ENCODE measurements at regions not wholly inside any gene's neighbourhood (a gene's known extent, or its start where the extent isn't known, plus 50 kb on each side); places are given as distances from the start of the nearest gene placed in this dataset.
A peak's percentile ranks its signal among the peaks of the same experiment; 100 is the strongest.

DNA sequence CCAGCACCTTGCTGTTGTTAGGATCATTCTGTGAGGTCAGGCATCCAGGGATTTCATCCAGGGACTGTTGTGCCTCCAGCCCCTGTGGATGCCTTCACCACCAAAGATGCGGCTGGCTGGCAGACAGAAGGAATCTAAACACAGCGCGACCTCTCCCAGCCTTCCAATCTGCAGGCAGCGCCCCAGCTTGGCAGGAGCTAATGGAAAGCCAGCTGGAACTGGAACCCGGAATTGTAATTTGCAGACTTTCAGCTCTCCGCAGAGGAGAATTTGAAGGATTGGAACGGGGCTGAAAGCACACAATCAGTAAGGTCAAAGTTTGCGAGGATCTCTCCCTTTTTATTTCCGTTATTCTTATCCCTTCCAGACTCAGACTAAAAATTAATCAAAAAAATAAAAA, 127.8 kb downstream of the TRIB2 start:
- no peak for TF ChIP-seq POLR2A (IDR thresholded peaks at IDR 0.05; ENCODE audit: low read depth, low read length)
- no peak for DNase-seq (ENCODE audit: insufficient read length, low spot score)
- no peak for FAIRE-seq

- FAIRE-seq (no peak), DNase-seq (ENCODE audit: insufficient read length, low spot score) (no peak)
- TF ChIP-seq POLR2A (IDR thresholded peaks at IDR 0.05; ENCODE audit: low read depth, low read length): no peak
Observed at GRCh38 chr2:12847694-12848575, 131.2 kb downstream of the TRIB2 start.

- TF ChIP-seq POLR2A (IDR thresholded peaks at IDR 0.05; ENCODE audit: low read depth, low read length): no peak
- DNase-seq (ENCODE audit: insufficient read length, low spot score) (no peak), FAIRE-seq (no peak)
Observed at GRCh38 chr2:12852135-12852534, 135.4 kb downstream of the TRIB2 start.

DNA sequence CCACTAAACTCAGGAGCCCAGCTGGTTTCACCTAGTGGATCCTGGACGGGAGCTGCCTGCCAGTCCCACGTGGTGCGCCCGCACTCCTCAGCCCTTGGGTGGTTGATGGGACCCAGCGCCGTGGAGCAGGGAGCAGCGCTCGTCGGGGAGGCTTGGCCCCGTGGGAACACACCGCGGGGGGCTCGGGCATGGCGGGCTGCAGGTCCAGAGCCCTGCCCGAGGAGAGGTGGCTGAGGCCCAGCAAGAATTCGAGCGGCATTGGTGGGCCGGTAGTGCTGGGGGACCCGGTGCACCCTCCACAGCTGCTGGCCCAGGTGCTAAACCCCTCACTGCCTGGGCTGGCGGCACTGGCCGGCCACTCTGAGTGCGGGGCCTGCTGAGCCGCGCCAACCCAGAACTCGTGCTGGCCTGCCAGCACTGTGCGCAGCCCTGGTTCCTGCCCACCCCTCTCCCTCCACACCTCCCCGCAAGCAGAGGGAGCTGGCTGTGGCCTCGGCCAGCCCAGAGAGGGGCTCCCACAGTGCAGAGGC, 137.3 kb downstream of the TRIB2 start:
- DNase-seq (ENCODE audit: insufficient read length, low spot score): no peak
- no peak for TF ChIP-seq POLR2A (IDR thresholded peaks at IDR 0.05; ENCODE audit: low read depth, low read length)
- no peak for FAIRE-seq

DNA sequence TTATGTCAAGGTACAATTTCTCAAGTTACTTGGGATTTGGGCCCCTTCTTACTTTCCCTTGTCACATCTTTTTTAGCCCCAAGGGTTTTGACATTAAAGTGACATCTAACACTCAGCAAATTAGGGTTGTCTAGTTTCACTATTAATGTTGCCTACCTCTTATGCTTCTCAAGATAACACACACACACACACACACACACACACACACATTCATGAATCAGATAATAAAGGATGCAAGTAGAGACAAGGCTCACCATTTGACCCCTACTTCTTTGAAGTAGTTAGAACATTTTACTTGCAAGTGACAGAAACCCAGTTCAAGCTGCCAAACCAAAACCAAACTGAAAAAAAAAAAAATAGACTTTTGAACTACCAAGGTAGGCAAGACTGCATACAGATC, 138.8 kb downstream of the TRIB2 start:
- TF ChIP-seq POLR2A (IDR thresholded peaks at IDR 0.05; ENCODE audit: low read depth, low read length): no peak
- no peak for DNase-seq (ENCODE audit: insufficient read length, low spot score)
- FAIRE-seq: no peak

GRCh38 chr2:12856934-12857601, 140.3 kb downstream of the TRIB2 start:
- FAIRE-seq: peak; percentile 94
- peak; percentile 10 for DNase-seq (ENCODE audit: insufficient read length, low spot score)
- no peak for TF ChIP-seq POLR2A (IDR thresholded peaks at IDR 0.05; ENCODE audit: low read depth, low read length)

- FAIRE-seq: peak; percentile 45
- no peak for DNase-seq (ENCODE audit: insufficient read length, low spot score)
- no peak for TF ChIP-seq POLR2A (IDR thresholded peaks at IDR 0.05; ENCODE audit: low read depth, low read length)
Observed at GRCh38 chr2:12857891-12858290, 141.2 kb downstream of the TRIB2 start.

DNA sequence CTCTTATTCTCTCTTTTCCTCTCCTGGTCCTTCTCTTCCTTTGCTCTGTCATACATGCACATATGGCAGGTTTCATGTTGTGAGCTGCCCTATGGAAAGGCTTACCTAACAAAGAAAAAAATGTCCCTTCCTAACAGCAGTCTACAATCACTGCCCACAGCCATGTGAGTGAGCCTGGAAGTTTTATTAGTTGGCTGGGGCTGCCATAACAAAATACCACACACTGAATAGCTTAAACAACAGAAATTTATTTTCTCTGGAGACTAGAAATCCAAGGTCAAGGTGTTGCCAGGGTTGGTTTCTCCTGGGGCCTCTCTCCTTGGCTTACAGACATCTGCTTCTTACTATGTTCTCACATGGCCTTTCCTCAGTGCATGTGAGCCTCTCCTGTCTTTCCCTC, 142.1 kb downstream of the TRIB2 start:
- DNase-seq (ENCODE audit: insufficient read length, low spot score) (no peak), FAIRE-seq (no peak)
- no peak for TF ChIP-seq POLR2A (IDR thresholded peaks at IDR 0.05; ENCODE audit: low read depth, low read length)

- FAIRE-seq (peak; percentile 86), DNase-seq (ENCODE audit: insufficient read length, low spot score) (peak; percentile 14)
- no peak for TF ChIP-seq POLR2A (IDR thresholded peaks at IDR 0.05; ENCODE audit: low read depth, low read length)
Observed at GRCh38 chr2:12861344-12861930, 144.7 kb downstream of the TRIB2 start.

DNA sequence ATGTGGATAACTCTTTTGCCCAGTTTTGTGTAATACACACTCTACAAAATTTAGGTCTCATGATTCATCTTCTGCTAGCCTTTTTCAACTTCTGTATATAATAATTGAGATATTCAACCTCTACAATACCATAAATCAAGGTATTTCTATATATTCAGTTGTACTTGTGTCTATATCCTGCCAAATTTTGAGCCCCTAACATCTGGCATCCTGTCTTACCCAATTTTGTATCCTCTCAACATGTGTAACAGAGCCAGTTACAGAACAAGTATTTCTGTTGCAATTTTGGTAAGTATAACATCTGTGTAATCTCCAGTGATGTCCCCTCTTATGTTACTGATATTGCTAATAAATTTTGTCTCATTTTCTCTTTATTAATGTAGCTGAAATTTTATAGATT, 145.8 kb downstream of the TRIB2 start:
- DNase-seq (ENCODE audit: insufficient read length, low spot score) (no peak), FAIRE-seq (no peak)

DNA sequence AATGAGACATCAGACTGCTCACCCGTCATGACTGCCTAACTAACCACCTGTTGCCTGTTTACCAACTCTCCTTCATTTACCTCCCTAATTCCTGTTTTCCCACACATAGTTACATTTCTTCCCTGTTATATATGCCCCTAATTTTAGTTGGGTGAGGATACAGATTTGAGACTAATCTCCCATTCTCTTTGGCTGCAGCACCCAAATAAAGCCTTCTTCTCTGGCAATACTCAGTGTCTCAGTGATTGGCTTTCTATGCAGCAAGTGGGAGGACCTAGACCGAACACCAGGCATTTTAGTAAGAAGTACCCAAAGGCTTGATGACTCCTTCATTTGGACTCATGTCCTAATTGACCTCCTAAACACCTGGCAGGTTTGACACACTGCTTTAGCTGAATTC, 147.2 kb downstream of the TRIB2 start:
- FAIRE-seq (no peak), DNase-seq (ENCODE audit: insufficient read length, low spot score) (no peak)
- TF ChIP-seq POLR2A (IDR thresholded peaks at IDR 0.05; ENCODE audit: low read depth, low read length): no peak

More for the DNA sequence above, 145.8 kb downstream of the TRIB2 start:
- no peak for TF ChIP-seq POLR2A (IDR thresholded peaks at IDR 0.05; ENCODE audit: low read depth, low read length)

DNA sequence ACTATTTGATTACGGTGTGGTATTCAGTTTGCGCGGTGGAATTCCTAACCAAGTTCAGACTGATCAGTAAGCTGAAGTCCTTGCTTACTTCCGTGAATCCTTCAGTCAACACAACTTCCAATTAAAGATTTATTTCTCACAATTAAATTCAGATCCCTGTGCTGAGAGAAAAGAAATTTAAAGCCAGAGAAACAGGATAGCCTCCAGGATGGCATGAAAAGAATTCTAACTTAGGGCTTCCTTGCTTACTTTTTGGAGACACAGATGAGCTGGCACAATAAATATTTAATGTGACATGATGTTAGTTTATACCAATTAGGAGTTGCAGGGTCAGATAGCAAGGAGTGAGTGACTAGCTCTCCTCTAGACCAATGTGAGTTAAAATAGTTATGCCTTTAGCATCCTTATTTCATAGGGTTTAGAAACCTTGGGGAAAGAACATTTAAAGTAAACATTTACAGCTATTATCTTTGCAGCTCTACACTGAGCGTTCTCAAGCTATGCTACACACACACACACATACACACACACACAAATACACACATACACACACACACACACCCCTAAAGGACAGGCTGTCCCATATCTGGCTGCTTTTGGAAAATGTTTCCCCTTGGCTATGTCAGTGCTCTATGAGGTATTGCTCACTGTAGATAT, 151.0 kb downstream of the TRIB2 start:
- FAIRE-seq (no peak), DNase-seq (ENCODE audit: insufficient read length, low spot score) (no peak)
- TF ChIP-seq POLR2A (IDR thresholded peaks at IDR 0.05; ENCODE audit: low read depth, low read length): no peak

DNA sequence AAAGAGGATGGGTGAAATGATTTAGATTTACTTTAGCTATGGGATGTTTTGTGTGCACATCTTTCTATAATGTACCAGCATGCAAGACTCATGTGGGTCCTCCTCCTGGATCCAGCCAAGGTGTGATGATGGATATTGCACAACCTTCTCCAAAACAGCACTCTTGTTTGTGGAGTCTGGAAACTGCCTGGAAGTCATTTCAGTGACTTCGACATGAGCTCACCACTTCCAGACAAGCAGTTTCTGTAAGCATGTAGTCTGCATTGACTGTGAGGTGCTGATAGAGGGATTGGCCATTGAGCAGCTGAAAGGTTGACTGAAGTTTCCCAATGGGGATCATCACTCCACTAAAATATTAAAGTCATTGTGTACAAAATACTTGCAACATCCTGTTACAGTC, 154.0 kb downstream of the TRIB2 start:
- no peak for TF ChIP-seq POLR2A (IDR thresholded peaks at IDR 0.05; ENCODE audit: low read depth, low read length)
- FAIRE-seq (no peak), DNase-seq (ENCODE audit: insufficient read length, low spot score) (no peak)
